ENCODE measurements at regions not wholly inside any gene's neighbourhood (a gene's known extent, or its start where the extent isn't known, plus 50 kb on each side); places are given as distances from the start of the nearest gene placed in this dataset.

DNA sequence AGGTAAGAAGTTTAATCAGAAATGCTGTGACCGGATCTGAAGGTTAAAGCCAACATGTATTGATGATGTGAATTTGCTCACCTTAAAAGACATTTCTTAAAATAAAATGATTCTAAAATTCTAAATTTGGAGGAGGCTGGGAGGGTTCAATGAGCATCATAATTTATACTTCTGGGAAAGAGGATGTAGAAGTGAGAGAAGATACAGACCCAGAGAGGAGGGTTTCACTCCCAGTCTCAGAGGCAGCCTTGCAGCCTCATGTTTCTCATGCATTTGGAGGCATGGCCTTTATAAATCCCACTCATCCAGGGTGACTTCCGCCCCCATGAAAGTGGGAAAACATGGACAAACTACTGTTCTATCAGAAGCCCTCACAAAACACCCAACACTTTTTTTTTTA is 305.6 kb upstream of the PITRM1 start:
- no peak for DNase-seq

DNA sequence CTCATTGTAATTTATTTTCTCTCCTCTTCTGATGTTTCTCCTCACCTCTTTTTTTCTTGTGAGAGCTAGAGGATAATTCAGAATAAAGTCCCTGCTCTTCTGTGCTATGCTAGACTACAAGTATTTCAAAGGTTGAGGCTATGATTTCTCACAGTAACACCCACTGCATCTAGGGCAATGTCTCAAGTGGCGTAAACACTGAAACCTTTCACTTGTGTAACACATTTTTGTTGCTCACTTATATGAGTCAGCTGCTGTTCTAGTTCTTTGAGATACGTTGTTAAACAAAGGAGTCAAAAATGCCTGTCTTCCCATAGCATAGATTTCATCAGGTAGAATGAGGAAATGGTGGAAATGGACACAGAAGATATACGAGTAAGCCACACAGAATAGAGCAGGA is 305.1 kb upstream of the PITRM1 start:
- no peak for DNase-seq

DNA sequence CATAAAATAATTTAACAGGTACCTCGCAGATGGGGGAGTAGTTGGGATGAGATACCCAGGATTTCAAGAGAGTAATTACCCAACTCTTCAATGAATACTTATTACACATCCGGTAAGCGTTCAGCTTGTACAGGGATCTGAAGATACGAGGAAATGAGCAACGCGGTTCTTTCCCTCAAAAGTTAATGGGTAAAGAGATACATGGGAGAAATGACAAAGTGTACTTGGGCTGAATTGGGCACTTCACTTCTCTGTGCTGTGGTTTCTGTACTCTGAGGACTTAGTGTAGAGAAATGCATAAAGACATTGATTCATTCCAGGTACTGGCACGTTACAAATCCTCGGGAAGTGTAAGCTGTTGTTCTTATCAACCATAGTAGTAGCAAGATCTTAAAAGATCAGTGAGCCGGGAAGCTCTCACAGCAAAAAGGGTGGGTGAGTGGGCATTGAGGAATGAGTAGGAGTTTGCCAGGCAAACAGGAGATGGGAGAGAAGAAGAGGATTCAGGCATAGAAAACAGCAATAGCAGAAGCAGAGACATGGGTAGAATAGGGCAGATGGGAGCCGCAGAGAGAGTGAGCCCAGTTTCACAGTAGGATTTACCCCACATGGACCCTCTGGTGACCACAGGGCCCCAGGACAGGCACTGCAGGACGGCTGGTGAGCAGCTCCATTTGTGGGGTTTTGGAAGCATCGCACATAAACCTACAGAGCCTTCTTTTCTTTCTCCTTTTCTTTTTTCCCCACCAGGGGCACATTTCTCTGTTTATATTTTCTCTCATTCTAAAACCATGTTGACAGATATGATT is 304.3 kb upstream of the PITRM1 start:
- DNase-seq = no peak

DNA sequence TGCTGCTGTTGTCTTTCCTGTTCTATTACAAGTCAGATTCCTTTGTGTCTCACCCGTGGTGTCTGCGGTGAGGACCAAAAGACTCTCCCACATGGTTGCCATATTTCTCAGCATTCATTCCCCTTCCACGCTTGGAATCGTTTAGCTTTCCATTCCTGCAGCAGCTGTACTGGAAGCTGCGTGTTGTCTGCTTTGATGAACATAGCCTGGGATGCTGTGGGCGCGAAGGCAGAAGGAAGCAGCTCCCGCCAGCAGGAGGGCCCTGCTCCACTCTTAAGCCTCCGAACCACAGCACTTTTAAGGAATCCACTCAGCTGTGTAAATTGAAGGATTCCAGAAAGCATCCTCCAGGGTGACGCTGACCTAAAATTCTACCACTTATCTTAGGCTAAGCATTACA is 303.6 kb upstream of the PITRM1 start:
- DNase-seq = no peak

DNA sequence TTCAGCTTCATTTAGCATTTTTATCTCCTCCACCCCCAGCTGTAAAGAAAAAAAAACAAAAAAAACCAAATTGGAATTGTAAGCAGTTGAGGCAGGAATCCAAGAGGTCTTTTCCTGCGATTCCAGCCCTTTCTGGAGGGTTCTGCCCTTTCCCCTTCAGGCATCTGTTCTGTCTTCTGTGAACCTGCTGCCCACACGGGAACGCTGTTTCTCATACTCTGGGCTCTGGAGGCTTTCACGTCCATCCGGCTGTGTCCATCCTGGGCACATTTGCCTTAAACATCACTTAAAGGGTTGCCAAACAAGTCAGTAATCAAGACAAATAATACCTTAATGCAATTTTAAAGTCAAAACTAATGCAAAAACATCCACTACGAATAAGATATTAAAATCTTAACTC is 302.8 kb upstream of the PITRM1 start:
- no peak for DNase-seq

DNA sequence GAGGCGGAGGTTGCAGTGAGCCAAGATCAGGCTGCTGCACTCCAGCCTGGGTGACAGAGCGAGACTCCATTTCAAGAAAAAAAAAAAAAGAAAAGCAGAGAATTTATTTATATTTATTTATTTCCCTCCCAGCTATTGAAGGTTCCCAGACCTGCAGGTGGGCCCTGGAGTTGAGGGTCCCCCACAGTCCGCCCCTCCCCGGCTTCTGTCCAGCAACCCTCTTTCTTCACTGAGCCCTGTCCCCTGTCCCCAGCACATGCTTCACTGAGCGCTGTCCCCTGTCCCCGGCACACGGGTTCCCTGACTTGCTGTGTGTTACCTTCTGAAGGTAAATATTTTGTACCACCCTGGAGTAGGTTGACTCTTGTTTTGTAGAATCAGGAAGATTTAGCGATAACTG is 301.7 kb upstream of the PITRM1 start:
- DNase-seq = no peak

DNA sequence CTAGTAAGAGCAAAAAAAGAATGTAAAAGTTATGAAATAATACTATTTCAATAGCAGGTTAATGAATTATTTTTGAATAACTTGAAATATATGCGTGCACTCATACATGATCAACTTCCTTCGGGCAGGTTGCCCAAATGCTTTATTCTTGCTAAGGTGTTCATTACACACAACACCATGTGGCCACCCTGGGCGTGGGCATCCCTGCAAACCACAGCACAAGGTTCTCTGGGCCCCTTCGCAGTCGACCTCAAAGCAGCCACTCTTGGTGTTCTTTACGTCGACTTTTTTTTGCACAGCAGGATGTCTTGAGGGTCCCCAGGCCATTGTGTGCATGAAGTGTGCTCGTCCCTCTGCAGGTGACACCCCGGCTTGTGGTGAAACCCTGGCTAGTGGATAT is 300.7 kb upstream of the PITRM1 start:
- no peak for DNase-seq

DNA sequence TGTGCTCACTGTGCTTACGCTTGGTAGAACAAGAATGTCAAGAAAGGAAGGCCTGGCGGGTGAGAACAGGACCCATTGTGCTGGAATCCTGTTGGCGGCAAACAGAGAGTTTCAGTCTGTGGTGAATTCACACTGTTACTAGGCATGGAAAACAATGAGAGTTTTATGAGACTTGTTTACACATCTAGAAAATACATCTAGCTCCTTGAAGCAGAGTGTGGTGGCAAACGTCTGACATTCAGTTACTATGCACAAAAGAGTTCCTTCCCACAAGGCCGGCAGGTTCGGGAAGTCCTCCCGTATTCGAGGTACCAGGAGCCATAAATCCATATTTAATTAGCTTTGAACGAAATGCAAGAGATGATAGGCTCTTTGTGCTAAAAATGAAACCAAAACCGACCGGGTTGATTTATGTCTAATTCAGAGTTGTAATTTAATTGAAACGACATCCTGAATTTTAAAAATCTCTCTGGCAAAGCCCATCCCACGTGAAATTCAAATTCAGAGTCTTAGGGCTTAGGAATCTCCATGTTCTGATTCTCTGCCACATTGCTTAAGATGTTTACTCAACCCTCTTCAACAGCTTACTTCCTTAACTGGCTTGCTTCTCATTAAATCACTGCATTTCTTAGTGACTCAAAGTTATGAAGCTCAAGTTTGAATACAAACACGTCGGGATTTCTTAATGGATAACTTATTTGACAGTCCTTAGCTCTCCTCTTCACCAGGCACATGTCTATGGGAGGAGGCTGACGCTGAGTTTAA is 299.9 kb upstream of the PITRM1 start:
- no peak for DNase-seq

DNA sequence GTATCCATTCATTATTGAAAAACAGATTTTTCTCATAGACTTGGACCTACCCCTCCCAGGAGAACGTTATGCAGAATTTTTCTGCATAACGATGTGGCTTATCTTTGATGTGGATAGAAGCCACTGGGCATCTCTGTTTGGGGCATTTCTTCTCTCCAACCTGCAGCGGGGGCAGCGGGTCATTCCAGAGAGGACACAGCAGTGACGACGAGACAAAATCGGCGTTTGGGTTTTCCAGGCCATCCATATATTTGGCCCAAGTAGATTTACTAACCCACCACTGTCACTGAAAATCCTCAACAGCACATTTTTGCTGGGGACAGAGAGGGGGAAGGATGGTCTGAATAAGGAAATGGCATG is 299.3 kb upstream of the PITRM1 start:
- no peak for DNase-seq

DNA sequence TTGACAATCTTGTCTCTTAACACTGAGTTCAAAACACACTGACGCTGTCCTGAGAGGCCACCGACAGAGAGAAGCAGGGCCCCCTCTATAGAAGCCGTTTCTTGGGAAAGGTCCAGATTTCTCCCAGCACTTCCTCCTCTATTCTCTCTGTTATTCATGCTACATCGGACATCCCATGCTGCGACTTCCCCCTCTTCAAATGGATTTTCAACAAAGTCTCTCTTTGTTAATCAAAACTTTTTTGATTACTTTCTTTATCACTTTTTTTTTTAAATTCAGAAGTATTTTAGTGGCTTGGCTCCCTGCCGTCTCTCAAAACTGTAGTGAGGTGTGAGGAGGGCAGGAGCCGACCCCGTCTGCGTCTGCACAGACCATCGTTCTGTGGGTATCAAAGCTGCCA is 298.9 kb upstream of the PITRM1 start:
- no peak for DNase-seq

DNA sequence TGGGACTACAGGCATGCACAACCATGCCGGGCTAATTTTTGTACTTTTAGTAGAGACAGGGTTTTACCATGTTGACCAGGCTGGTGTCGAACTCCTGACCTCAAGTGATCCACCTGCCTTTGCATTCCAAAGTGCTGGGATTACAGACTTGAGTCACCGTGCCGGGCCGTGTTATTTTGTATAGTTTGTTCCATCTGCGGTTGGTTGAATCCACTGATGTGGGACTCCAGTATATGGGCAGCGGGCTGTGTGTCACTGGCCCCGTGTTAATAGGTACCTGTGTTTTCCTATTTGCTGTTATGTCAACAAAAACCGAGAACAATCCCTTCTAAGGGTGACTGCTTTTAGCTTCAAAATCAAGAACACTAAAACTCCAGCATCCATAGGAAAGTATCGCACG is 297.6 kb upstream of the PITRM1 start:
- no peak for DNase-seq

DNA sequence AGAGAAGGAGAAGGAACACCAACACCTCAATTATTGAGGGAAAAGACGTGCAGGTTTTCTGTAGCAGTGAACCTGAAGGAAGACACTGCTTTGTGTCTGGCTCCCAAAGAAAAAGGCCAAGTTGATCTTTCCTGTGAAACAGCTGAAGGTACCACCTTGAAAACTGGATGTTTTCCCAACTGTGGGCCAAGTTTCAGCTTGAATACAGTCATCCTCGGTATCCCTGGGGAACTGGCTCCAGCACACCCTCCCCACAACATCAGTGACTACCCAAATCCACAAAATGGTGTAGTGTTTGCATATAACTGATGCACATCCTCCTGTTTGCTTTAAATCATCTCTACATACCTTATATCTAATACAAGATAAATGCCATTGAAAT is 297.0 kb upstream of the PITRM1 start:
- no peak for DNase-seq

DNA sequence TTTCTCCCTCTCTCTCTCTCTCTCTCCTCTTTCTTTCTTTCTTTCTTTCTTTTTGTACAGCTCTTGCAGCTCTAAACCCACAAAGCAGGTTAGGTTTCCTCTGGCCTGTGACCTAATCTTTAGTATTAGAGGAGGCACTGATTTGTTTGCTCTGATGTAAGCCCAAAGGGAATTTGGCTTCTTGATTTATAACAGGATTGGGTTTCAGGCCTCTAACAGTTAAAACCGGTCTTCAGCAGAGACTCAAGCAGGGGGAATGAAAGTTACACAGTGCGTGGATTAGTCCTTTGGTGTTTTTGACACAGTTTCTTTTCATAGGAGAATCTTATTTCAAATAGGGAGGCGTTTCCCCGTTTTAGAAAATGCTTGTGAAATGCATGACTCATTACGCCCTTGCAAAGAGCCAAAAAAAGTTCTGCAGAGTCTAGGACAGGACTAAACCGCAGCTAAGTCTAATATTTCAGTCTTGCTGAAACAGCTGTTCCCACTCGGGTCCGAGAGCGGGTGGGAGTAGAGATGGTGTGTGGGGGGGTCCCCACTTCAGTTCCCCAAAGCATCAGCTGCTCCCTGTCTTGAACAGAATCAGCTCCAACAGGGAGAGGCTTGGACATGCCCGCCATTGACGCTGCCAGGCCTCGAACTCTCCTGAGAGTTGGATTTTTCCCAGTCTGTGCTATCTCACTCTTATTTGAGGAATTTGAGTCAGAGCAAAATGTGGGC is 296.5 kb upstream of the PITRM1 start:
- no peak for DNase-seq

DNA sequence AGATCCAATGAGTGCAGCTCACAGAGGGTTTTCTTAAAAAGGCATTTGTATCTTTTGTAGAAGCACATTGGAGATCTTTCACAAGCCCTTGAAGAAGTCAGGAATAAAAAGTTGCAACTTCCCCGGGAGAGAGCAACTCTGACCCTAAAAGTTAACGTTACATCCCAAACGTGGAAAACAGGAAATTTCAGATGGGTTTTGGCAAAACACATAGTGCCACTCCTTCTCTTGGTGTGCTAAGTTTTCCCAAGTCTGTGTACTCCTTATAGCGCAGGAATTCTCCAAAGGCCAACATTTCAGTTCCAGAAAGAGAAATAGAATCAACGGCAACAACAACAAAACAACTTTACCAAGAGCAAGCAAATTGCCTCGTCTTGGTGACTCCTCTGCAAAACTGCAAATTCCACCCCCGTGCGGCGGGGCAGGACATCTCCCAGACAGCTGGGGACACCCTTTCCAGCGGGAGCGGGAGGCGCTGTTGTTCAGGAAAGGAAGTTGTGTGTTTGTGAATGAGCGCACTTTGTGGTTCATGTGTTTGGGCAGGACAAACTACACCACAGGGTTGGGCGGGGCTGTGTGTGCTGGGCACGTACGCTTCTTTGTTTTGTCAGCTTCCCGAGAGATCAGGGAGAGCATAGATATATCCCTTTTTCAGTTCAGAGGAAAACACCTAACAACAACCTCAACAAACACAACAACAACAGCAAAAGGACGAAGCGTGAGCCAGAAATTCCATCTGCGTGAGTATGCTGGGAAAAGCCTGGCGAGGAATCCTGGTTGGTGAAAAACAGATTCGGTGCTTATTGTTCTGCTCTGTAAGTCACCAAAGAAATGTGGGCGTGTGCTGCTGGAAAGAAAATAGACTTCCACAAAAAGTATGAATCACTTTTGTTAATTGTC is 294.7 kb upstream of the PITRM1 start:
- DNase-seq = no peak

DNA sequence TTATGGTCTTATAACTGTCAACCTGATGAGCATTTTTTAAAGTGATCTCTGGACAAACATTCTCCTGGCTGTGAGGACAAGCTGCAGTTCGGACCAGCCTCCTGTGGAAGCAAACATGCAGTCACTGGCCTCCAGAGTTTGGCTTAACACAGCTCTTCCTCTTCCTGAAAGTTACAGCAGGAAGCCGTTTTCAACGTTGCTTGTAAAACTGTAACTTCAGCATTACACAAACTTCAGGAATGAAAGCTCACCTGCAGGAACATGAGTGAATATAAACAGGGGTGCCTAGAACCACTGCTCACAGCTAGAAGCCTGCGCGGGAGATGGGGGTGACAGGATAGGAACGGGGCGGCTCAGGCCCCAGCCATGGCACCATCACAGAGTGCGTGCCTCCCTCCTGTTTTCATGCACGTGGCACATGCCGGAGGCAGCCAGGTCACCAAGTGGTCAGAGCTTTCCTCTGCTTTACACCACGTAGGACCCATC is 292.9 kb upstream of the PITRM1 start:
- DNase-seq = no peak

DNA sequence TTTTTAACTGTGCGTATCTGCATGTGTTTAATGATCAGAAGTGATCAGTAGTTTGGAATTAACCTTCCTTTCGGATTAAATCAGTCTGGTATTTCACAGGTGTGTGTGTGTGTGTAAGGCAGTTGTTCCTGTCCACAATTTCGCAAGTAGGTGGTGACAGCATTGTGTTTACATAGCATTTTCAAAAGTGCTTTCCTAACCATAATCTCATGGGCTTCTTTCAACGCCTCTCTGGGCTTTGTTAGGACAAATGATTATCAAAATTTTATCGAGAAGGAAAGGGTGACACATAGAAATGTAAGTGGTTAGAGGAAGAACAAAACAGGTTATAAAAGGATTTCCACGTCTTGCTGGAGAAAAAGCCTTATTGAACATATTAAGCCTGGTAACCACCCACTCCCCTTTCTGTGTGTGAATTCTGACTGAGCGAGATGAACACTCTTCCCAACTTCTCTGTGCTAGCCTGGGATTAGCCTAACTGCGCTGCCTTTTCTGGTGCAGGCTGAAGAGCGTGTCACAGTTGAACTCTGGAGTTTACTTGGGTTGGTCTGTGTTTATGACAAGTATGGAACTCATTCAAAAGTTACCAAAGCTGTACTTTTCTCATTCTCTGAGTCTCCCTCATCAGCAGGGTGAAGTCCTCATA is 292.3 kb upstream of the PITRM1 start:
- no peak for DNase-seq

DNA sequence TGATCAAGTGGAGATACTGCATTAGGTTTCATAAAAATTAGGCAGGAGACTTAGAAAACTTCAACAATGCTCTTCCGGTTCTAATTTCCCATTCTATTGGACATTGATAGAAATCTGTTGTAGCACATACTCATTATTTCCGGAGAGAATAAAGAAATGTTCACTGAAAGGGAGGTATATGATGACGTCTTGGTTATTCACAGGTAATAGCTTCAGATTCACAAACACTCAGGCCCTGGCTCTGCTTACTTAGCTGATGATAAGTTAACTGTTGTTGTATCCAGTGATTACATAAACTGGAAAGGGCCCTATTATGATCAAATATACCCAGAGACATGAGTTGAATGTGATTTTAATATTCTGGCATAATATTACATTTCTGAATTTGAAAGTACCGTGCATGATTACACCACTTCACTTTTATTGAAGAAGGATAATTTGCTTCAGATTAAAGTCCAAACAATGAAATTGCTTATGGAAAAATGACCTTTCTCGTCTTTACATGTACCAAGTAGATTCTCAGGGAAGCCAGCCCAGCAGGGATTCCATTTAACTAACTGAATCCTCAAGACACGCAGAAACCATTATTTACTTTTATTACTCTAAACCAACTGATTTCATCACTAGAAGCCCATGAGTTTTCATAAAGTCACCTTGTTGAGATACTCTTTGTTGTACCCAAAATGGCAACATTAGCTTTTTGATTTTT is 288.0 kb upstream of the PITRM1 start:
- no peak for DNase-seq

DNA sequence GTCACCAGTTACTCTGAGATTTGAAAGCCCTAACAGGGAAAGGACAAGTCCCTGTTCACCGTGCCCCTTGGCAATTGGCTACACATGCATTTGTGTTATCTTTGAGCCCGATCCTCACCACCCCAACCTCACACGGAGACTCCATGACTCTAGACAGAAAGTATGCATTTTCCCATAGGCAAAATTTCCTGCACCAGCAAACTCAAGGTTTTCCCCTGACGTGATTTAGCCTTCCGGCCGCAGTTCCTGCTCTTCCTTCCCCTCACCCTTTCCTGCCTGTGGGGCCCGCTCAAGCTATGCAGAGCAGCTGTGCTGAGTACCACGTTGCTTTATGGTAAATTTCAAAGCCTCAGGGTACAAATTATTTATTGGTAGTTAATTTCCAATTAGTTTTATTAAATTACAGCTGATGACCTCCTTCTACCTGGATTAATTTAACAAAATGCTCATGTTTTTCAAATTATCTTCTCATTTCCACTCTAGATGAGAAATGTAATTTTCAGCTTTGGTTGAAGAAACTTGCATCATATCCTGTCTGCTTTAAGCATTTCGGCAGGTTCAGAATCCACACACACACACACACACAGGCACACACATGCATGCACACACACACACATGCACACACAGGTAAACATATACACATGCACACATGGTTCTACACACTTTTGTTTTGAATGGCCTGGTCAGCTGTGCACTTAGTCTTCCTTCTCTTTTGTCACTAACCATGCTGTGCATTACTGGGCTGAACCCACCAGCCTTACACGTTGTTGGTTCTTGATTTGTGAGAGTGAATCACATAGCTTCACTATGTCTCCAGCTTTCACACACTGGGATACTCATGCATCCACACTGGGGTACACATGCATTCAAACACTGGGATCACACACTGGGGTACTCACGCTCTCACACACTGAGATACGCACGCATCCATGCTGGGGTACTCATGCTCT is 283.1 kb upstream of the PITRM1 start:
- DNase-seq = no peak

DNA sequence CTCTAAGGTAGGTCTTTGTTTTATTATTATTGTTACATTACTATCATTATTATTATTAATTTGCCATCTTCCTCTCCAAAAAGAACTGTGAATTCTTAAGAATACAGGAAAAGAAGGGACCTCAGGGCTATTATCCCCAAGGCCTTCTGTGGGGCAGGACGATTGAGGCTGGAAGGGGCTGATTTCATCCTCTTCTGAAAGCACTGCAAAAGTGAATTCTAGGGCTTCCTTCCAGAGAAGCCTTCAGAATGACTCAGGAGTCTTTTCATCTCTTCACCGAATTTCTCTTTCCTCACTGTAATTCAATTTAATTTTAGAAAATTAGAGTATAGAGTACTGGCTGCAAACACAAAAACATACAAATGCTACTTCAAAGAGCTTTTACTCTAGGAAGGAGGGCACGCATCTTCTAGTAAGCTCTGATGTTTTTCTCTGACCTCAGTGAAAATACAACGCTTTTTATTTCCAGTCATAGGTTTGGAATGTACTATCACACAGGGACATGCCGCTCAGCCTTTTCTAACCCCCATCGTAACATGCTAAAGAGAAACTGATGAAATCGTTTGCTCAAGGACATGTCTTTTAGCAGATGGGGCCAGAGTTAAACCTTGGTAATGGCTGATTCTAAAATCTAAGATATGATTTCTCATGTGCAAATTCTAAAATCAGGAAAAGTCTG is 280.2 kb upstream of the PITRM1 start:
- no peak for DNase-seq

DNA sequence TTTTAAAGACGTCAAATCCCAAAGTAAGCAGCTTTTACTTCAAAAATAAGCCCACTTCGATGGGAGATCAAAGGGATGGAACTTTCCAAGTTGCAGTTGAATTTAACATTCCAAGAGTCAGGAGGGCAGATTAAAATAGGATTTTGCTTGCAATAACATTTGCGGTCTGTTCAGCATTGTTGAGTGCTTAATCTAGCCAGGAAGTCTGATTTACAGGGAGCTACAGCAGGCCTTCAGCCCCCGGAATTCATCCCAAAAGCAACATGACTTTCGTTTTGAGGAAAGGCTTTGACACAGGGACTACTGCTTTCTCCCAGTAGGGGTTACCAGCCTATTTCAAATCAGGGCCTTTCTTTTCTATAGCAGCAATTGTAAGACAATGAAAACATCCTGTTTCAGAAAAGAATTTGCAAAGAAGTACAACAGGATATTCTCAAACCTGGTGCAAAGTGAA is 279.6 kb upstream of the PITRM1 start:
- no peak for DNase-seq

All from activated CD4-positive, CD25-positive, alpha-beta regulatory T cell (primary cell).